Pancreas (tissue), 10 donors: ENCODE measurements at regions not wholly inside any gene's neighbourhood (a gene's known extent, or its start where the extent isn't known, plus 50 kb on each side); places are given as distances from the start of the nearest gene placed in this dataset.
"Not testable (repeated sequence)": the region's sequence is repeated elsewhere in the genome, so short reads cannot be mapped to it uniquely, and the experiment has no call there.

ENCODE experiments used
- ATAC-seq, 4 donors: fragments of 200-7000 bp; cut with Tn5 transposase; one replicate each; pipeline versions ENCODE4 v1.8.0 to v1.9.1; 2020; ENCODE audit warnings: mild to moderate bottlenecking in 4 of 4, moderate library complexity in 4 of 4
- DNase-seq, 6 donors: peaks; one replicate each; pipeline ENCODE4 v3.0.0-alpha.2; 2020
- FAIRE-seq: peaks from 2 replicates; lab custom pipeline; 2012; peaks lifted over from hg19 to GRCh38; lab: Jason Lieb, UNC
- H3K27ac ChIP-seq, 4 donors: fragments of 200-600 bp; sonication (generic); 1 replicate in 3 of 4; 2 replicates in 1 of 4; pipeline versions ENCODE4 v1.5.0 to v1.8.0; 2020
- H3K27me3 ChIP-seq, 4 donors: fragments of 200-600 bp; one replicate each; pipeline ENCODE4 v1.8.0; 2021
- H3K36me3 ChIP-seq, 3 donors: fragments of 200-600 bp; sonication (generic) in 1 of 3; one replicate each; pipeline versions ENCODE4 v1.5.0 to v1.8.0; 2020 to 2021
- H3K4me1 ChIP-seq, 3 donors: fragments of 200-600 bp; one replicate each; pipeline ENCODE4 v1.8.0; 2021
- H3K4me3 ChIP-seq, 4 donors: fragments of 200-600 bp; sonication (generic) in 2 of 4; one replicate each; pipeline versions ENCODE4 v1.5.0 to v1.8.0; 2020 to 2021
- H3K9me3 ChIP-seq, 4 donors: fragments of 200-600 bp; one replicate each; pipeline ENCODE4 v1.8.0; 2021
- CTCF ChIP-seq, 4 donors: fragments of 200-600 bp; sonication (generic) in 3 of 4; IDR thresholded peaks; one replicate each; pipeline versions ENCODE4 v1.5.0 to v1.8.0; 2021; ENCODE audit warnings: antibody characterized with exemption in 4 of 4
- WGBS, 2 donors: extraction: QIAGEN DNeasy Blood & Tissue Kit; methylation state at CpG; one replicate each; pipeline ENCODE4 v1.1.7; 2013; 5-methylcytosine and 5-hydroxymethylcytosine counted together
- intact Hi-C, 3 donors: fragments of 100-400 bp; cut with DNase I; formaldehyde crosslinking; loops; one replicate each; pipeline versions ENCODE4 v1.11.1 to v1.14.2; 2022
- donor health status: healthy with polysubstance abuse.
- donor health status: DM: no; HTN: no; CAD: no; lungs with moderate emphysema.
- donor health status: DM: no; HTN: no; CAD: no.
- donor health status: control.
- donor health status: control.
- donor health status: Bipolar disorder and iron deficiency.
- donor health status: DM: yes; HTN: yes; CAD: no.
- donor health status: DM: no; HTN: no; CAD: no.
- donor health status: DM: no; HTN: no; CAD: no.
- donor health status: DM: yes; HTN: yes; CAD: no.

GRCh38 chr20:30503992-30504570, 753.4 kb upstream of the DEFB115 start:
- no peak for ATAC-seq
- Histone ChIP-seq H3K9me3 (no peaks in the 10 kb centered on the region), H3K4me3 (no peak overlapping the region), H3K27ac (no peak overlapping the region), H3K36me3 (no peaks in the 10 kb centered on the region), H3K27me3 (no peaks in the 10 kb centered on the region), H3K4me1 (no peaks in the 10 kb centered on the region)
- 24 to 39% methylated on average over 3 of the region's 3 CpGs for WGBS, 2 donors
- no peak for DNase-seq
- FAIRE-seq, result no peak
- TF ChIP-seq CTCF (IDR thresholded peaks at IDR 0.05), result no peak
- intact Hi-C loops, result no loop called here

- no peaks in the 10 kb centered on the region for H3K4me1 ChIP-seq
- no peak for DNase-seq
- no peak overlapping the region for H3K4me3 ChIP-seq
- no peak overlapping the region for H3K27ac ChIP-seq
- intact Hi-C loops, result no loop called here
- no peak for FAIRE-seq
- no peak for ATAC-seq
- 73 to 84% methylated on average over 9 of the region's 9 CpGs for WGBS, 2 donors
- no peaks in the 10 kb centered on the region for H3K27me3 ChIP-seq
- no peaks in the 10 kb centered on the region for H3K9me3 ChIP-seq
- TF ChIP-seq CTCF (IDR thresholded peaks at IDR 0.05), result no peak
- H3K36me3 ChIP-seq, result no peaks in the 10 kb centered on the region
These were observed 751.9 kb upstream of the DEFB115 start for GRCh38 chr20:30505566-30505965.

DNA sequence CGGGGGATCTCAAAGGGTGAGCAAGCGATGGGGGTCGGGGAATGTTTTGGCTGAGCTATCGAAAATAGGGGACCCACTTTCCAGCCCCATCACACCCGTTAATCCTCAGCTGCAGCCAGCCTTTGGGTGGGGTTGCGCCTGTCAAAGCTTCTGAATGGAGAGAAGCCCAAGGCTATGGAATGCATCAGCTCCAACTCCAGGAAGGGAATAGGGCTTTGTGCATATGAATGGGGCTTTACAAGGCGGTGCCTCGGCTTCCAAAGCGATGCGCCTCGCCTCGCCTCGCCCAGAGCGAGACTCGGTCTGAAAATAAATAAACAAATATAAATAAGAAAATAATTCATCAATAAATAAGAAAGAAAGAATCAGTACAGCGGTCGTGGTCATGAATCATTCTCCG, 751.4 kb upstream of the DEFB115 start:
- intact Hi-C loops, result no loop called here
- H3K9me3 ChIP-seq, result no peaks in the 10 kb centered on the region
- ATAC-seq (no peak), FAIRE-seq (no peak), DNase-seq (no peak)
- TF ChIP-seq CTCF (IDR thresholded peaks at IDR 0.05), result no peak
- no peaks in the 10 kb centered on the region for H3K27me3 ChIP-seq
- H3K36me3 ChIP-seq, result no peaks in the 10 kb centered on the region
- H3K4me1 ChIP-seq, result no peaks in the 10 kb centered on the region
- WGBS, 2 donors, result 71 to 81% methylated on average over 18 of the region's 18 CpGs
- H3K4me3 ChIP-seq, result no peak overlapping the region
- H3K27ac ChIP-seq, result no peak overlapping the region

GRCh38 chr20:30508382-30508781, 749.1 kb upstream of the DEFB115 start:
- H3K27me3 ChIP-seq, FAIRE-seq, H3K4me1 ChIP-seq, DNase-seq, intact Hi-C loops, H3K27ac ChIP-seq, H3K9me3 ChIP-seq, H3K4me3 ChIP-seq, H3K36me3 ChIP-seq, ATAC-seq: not testable (repeated sequence)
- 82 to 85% methylated on average over 21 of the region's 21 CpGs for WGBS, 2 donors

DNA sequence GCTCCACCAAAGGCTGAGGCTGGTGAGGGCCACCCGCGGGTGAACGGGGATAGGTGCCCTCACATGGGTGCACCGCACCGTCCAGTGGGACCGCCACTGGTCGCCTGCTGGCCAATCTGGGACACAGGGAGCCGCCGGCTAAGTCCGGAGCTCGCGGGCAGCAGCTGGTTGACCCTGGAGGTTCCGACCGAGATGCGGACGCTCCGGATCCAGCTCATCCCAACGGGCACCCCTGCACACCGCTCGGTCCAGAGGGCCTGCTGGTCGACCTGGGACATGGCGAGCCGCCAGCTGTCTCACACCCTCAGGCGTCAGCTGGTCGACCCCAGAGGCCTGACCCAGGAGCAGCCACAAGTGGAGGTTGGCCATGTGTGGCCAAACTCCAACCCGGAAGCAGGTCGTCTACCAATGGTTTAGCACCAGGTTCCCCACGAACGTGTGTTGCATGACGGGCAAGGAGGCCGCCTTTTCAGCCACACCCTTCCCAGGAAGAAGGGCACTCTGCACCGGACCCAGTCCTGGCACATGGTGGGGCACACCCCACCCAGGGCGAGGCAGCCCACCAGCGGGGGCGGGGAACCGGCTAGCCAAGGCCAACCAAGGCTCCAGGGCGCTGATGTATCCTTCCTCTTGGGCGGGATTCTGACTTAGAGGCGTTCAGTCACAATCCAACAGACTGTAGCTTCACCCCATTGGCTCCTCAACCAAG, 746.0 kb upstream of the DEFB115 start:
- WGBS, 2 donors, result 78 to 84% methylated on average over 39 of the region's 39 CpGs
- H3K36me3 ChIP-seq, result no peaks in the 10 kb centered on the region
- ATAC-seq, result no peak
- peak in 1 of 6 donors; percentile 77 for DNase-seq
- no peak overlapping the region for H3K4me3 ChIP-seq
- H3K27me3 ChIP-seq, result no peaks in the 10 kb centered on the region
- no peak for TF ChIP-seq CTCF (IDR thresholded peaks at IDR 0.05)
- no peaks in the 10 kb centered on the region for H3K4me1 ChIP-seq
- H3K27ac ChIP-seq, result no peak overlapping the region
- intact Hi-C loops, result no loop called here
- no peaks in the 10 kb centered on the region for H3K9me3 ChIP-seq
- FAIRE-seq, result no peak
